Stimulated activated CD4-positive, alpha-beta T cell treated with anti-CD3 and anti-CD28 coated beads, TNF-alpha, amount 100 ng/mL, for 48 hours (primary cell): ENCODE measurements at regions not wholly inside any gene's neighbourhood (a gene's known extent, or its start where the extent isn't known, plus 50 kb on each side); places are given as distances from the start of the nearest gene placed in this dataset.

Experiments used
- DNase-seq, 3 donors: peaks; one replicate each; pipeline ENCODE4 v3.0.0-alpha.2; 2020; ENCODE audit warnings: low read depth in 3 of 3

- DNase-seq: no peak
These were observed 58.5 kb upstream of the LPP start for GRCh38 chr3:188095431-188095830.

GRCh38 chr3:188097791-188098190, 56.2 kb upstream of the LPP start:
- DNase-seq: no peak

GRCh38 chr3:188099907-188100306, 54.0 kb upstream of the LPP start:
- DNase-seq: no peak

GRCh38 chr3:188102861-188103547, 51.0 kb upstream of the LPP start:
- no peak for DNase-seq

GRCh38 chr3:188104050-188104449, 49.9 kb upstream of the LPP start:
- no peak for DNase-seq
